CD14-positive monocyte (primary cell): ENCODE measurements at regions not wholly inside any gene's neighbourhood (a gene's known extent, or its start where the extent isn't known, plus 50 kb on each side); places are given as distances from the start of the nearest gene placed in this dataset.

Source experiments
- DNase-seq, 3 donors: peaks; one replicate each; pipeline ENCODE4 v3.0.0-alpha.2; 2011 to 2022
- H2AFZ ChIP-seq: 2 replicates; pipeline ENCODE4 v1.6.0; 2012; ENCODE audit warnings: mild to moderate bottlenecking, low read depth, low read length, inconsistent platforms; ENCODE audit not compliant: insufficient read depth, poor library complexity, severe bottlenecking
- H3K27ac ChIP-seq, 2 donors: 1 replicate in 1 of 2; 2 replicates in 1 of 2; pipeline ENCODE4 v1.5.1; 2012 to 2013; ENCODE audit warnings: low read length in 2 of 2, control low read depth in 1 of 2, inconsistent platforms in 1 of 2, low read depth in 1 of 2, mild to moderate bottlenecking in 1 of 2
- H3K27me3 ChIP-seq, 2 donors: one replicate each; pipeline versions ENCODE4 v1.6.0 to v1.6.1; 2011 to 2013; ENCODE audit warnings: low read length in 2 of 2; ENCODE audit not compliant: control insufficient read depth in 2 of 2, insufficient read depth in 2 of 2
- H3K36me3 ChIP-seq, 2 donors: replicated peaks in 1 of 2; 1 replicate in 1 of 2; 2 replicates in 1 of 2; pipeline versions ENCODE4 v1.5.1 to v1.6.1; 2012 to 2013; ENCODE audit warnings: low read length in 2 of 2, control low read depth in 1 of 2, inconsistent platforms in 1 of 2, mild to moderate bottlenecking in 1 of 2; ENCODE audit not compliant: insufficient read depth in 2 of 2, control insufficient read depth in 1 of 2
- H3K4me1 ChIP-seq, 2 donors: 1 replicate in 1 of 2; 2 replicates in 1 of 2; pipeline versions ENCODE4 v1.5.1 to v1.6.1; 2012 to 2013; ENCODE audit warnings: low read length in 2 of 2, control low read depth in 1 of 2, inconsistent platforms in 1 of 2, mild to moderate bottlenecking in 1 of 2, moderate library complexity in 1 of 2; ENCODE audit not compliant: insufficient read depth in 2 of 2, control insufficient read depth in 1 of 2
- H3K4me2 ChIP-seq: replicated peaks from 2 replicates; pipeline ENCODE3; 2012; ENCODE audit warnings: low read length, moderate library complexity, mild to moderate bottlenecking; ENCODE audit not compliant: poor library complexity, severe bottlenecking; ENCODE audit errors: extremely low read depth
- H3K4me3 ChIP-seq, 3 experiments: fragments of 200-600 bp in 1 of 3; sonication (generic) in 1 of 3; replicated peaks in 1 of 3; 1 replicate in 2 of 3; 2 replicates in 1 of 3; pipeline ENCODE4 v1.5.1; 2011 to 2013; ENCODE audit warnings: low read length in 3 of 3, mild to moderate bottlenecking in 3 of 3, control low read depth in 2 of 3, low read depth in 2 of 3, inconsistent platforms in 1 of 3, moderate library complexity in 1 of 3
- H3K79me2 ChIP-seq: 2 replicates; pipeline ENCODE4 v1.6.0; 2012; ENCODE audit warnings: mild to moderate bottlenecking, control low read depth, inconsistent platforms, low read length, moderate library complexity; ENCODE audit not compliant: insufficient read depth
- H3K9ac ChIP-seq: 2 replicates; pipeline ENCODE4 v1.6.0; 2017; ENCODE audit warnings: low read length, mild to moderate bottlenecking; ENCODE audit not compliant: insufficient read depth, poor library complexity, severe bottlenecking
- H3K9me3 ChIP-seq, 2 donors: replicated peaks in 1 of 2; 1 replicate in 1 of 2; 2 replicates in 1 of 2; pipeline versions ENCODE4 v1.5.1 to v1.6.1; 2012 to 2013; ENCODE audit warnings: low read length in 2 of 2, control low read depth in 1 of 2; ENCODE audit not compliant: control insufficient read depth in 1 of 2, insufficient read depth in 1 of 2
- H4K20me1 ChIP-seq: 2 replicates; pipeline ENCODE4 v1.6.0; 2012; ENCODE audit warnings: mild to moderate bottlenecking, low read length, control low read depth, moderate library complexity; ENCODE audit not compliant: insufficient read depth
- H3K27ac Mint-ChIP-seq, 7 donors: one replicate each; pipeline ENCODE4 v1.8.0; 2020; ENCODE audit warnings: mild to moderate bottlenecking in 7 of 7, mixed read lengths in 7 of 7, moderate library complexity in 6 of 7, inconsistent platforms in 2 of 7
- H3K27me3 Mint-ChIP-seq, 3 donors: one replicate each; pipeline ENCODE4 v1.8.0; 2021 to 2022; ENCODE audit warnings: low read depth in 3 of 3, mild to moderate bottlenecking in 3 of 3, mixed read lengths in 3 of 3, moderate library complexity in 3 of 3, inconsistent platforms in 1 of 3
- H3K36me3 Mint-ChIP-seq, 2 donors: one replicate each; pipeline ENCODE4 v1.8.0; 2020; ENCODE audit warnings: mixed read lengths in 2 of 2, inconsistent platforms in 1 of 2, mild to moderate bottlenecking in 1 of 2
- H3K4me1 Mint-ChIP-seq: one replicate; pipeline ENCODE4 v1.8.0; 2020; ENCODE audit warnings: mild to moderate bottlenecking, mixed read lengths
- H3K4me3 Mint-ChIP-seq, 2 donors: one replicate each; pipeline ENCODE4 v1.8.0; 2020; ENCODE audit warnings: mild to moderate bottlenecking in 2 of 2, mixed read lengths in 2 of 2, moderate library complexity in 1 of 2
- H3K9me3 Mint-ChIP-seq, 7 donors: one replicate each; pipeline ENCODE4 v1.8.0; 2020 to 2022; ENCODE audit warnings: mixed read lengths in 7 of 7, mild to moderate bottlenecking in 6 of 7, moderate library complexity in 6 of 7, inconsistent platforms in 2 of 7
- CTCF ChIP-seq: fragments of 200-600 bp; IDR thresholded peaks from one replicate; pipeline ENCODE4 v1.8.0; 2022; ENCODE audit warnings: antibody characterized with exemption, mild to moderate bottlenecking
- WGBS: methylation state at CpG from one replicate; pipeline ENCODE4 v1.1.5; 2013; ENCODE audit warnings: missing lambda C conversion rate; ENCODE audit not compliant: insufficient coverage; 5-methylcytosine and 5-hydroxymethylcytosine counted together
- intact Hi-C, 2 donors: fragments of 100-400 bp; cut with micrococcal nuclease; formaldehyde crosslinking; loops; one replicate each; pipeline versions ENCODE4 v1.15.0 to v1.15.1; 2023

- H3K36me3 Mint-ChIP-seq = no peaks in the 10 kb centered on the region
- 99% methylated on average over 8 of the region's 12 CpGs for WGBS
- H3K4me1 Mint-ChIP-seq = no peaks in the 10 kb centered on the region
- Histone ChIP-seq H2AFZ (no peak overlapping the region), H4K20me1 (no peaks in the 10 kb centered on the region), H3K79me2 (no peaks in the 10 kb centered on the region), H3K9ac (no peak overlapping the region), H3K4me3 (no peak overlapping the region), H3K36me3 (no peaks in the 10 kb centered on the region), H3K27ac (no peak overlapping the region), H3K27me3 (no peaks in the 10 kb centered on the region), H3K4me1 (no peaks in the 10 kb centered on the region), H3K9me3 (peaks cover 0 to 4% of the 10 kb centered on the region in 2 donors), H3K4me2 (no peak overlapping the region)
- no peak overlapping the region for H3K4me3 Mint-ChIP-seq
- H3K27ac Mint-ChIP-seq = no peak overlapping the region
- no peak for TF ChIP-seq CTCF
- peaks cover 3 to 7% (median 4%) of the 10 kb centered on the region in 3 donors for H3K27me3 Mint-ChIP-seq
- intact Hi-C loops = no loop called here
- peaks cover 0 to 15% (median 6%) of the 10 kb centered on the region in 7 donors for H3K9me3 Mint-ChIP-seq
- DNase-seq = no peak
Measured at GRCh38 chr10:3273966-3274365, 101.4 kb upstream of the PITRM1 start.

GRCh38 chr10:3272300-3272699 lies 99.7 kb upstream of the PITRM1 start:
- H3K9ac ChIP-seq = no peak overlapping the region
- no CpG with 5 or more reads among the region's 5 CpGs for WGBS
- no peak for TF ChIP-seq CTCF
- H3K27me3 ChIP-seq = no peaks in the 10 kb centered on the region
- no peaks in the 10 kb centered on the region for H3K36me3 Mint-ChIP-seq
- H3K9me3 Mint-ChIP-seq = peaks cover 0 to 15% (median 6%) of the 10 kb centered on the region in 7 donors
- no peaks in the 10 kb centered on the region for H3K4me1 Mint-ChIP-seq
- H3K27ac ChIP-seq = no peak overlapping the region
- H3K27ac Mint-ChIP-seq = no peak overlapping the region
- intact Hi-C loops = no loop called here
- H4K20me1 ChIP-seq = no peaks in the 10 kb centered on the region
- DNase-seq = no peak
- no peak overlapping the region for H3K4me3 ChIP-seq
- no peaks in the 10 kb centered on the region for H3K79me2 ChIP-seq
- no peaks in the 10 kb centered on the region for H3K4me1 ChIP-seq
- peaks cover 0 to 4% of the 10 kb centered on the region in 2 donors for H3K9me3 ChIP-seq
- no peak overlapping the region for H3K4me2 ChIP-seq
- peaks cover 3 to 7% (median 3%) of the 10 kb centered on the region in 3 donors for H3K27me3 Mint-ChIP-seq
- H3K36me3 ChIP-seq = no peaks in the 10 kb centered on the region
- no peak overlapping the region for H2AFZ ChIP-seq
- H3K4me3 Mint-ChIP-seq = no peak overlapping the region
